ENCODE measurements at regions not wholly inside any gene's neighbourhood (a gene's known extent, or its start where the extent isn't known, plus 50 kb on each side); places are given as distances from the start of the nearest gene placed in this dataset.

DNA sequence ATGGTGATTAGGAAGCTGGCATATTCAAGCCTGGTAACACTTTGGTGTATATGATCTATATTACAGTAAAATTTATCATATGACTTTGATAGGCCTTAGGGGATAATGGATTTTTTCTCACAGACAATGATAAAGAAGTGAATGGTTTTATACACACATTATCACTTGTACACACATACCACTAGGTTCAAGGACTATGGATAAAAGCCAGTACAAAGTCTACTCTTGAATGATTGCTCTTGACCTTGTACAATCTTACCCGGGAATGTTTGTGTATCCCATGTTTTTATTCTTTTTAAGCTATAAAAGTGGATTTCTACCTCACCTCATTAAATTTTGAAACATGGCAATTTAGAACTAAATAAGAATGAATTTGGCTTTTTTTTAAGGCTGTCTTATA is 414.5 kb upstream of the ADAMTSL1 start:
- TF ChIP-seq POLR2A (IDR thresholded peaks at IDR 0.05) (no peak), CTCF (IDR thresholded peaks at IDR 0.05) (no peak)

Data from prostate gland (tissue), 2 donors.